Ovary (tissue), 3 donors: ENCODE measurements at regions not wholly inside any gene's neighbourhood (a gene's known extent, or its start where the extent isn't known, plus 50 kb on each side); places are given as distances from the start of the nearest gene placed in this dataset.

Source experiments
- CTCF ChIP-seq, 3 donors: fragments of 450-650 bp in 2 of 3; fragments of 200-600 bp in 1 of 3; IDR thresholded peaks; one replicate each; pipeline versions ENCODE4 v1.5.1 to v1.8.0; 2016 to 2022; ENCODE audit warnings: antibody characterized with exemption in 3 of 3, mild to moderate bottlenecking in 1 of 3
- POLR2A ChIP-seq: fragments of 450-650 bp; IDR thresholded peaks from one replicate; pipeline ENCODE4 v1.6.1; 2017; ENCODE audit warnings: antibody characterized with exemption, mild to moderate bottlenecking, moderate library complexity
- donor health status: DM: no; HTN: no; CAD: no.

GRCh38 chr6:1551249-1551648 is 58.5 kb upstream of the FOXC1 start:
- no peak for TF ChIP-seq CTCF (IDR thresholded peaks at IDR 0.05)
- no peak for TF ChIP-seq POLR2A
